ENCODE measurements at regions not wholly inside any gene's neighbourhood (a gene's known extent, or its start where the extent isn't known, plus 50 kb on each side); places are given as distances from the start of the nearest gene placed in this dataset.

DNA sequence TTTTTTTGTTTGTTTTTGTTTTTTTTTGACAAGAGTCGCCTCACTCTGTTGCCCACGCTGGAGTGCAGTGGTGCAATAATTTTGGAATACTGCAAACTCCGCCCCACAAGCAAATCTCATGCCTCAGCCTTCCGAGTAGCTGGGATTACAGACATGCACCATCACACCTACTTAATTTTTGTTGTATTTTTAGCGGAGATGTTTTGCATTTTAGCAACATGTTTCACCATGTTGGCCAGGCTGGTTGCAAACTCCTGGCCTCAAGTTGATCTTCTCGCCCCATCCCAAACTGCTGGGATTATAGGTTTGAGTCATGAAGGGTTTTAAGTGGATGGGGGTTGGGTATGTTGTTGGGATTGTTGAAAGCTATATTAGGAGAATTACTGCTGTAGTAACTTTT, 270.9 kb upstream of the LCORL start:
- H3K27ac ChIP-seq (ENCODE audit: low read length) = no peak overlapping the region
- no peaks in the 10 kb centered on the region for H3K9me3 ChIP-seq (ENCODE audit: control insufficient read depth, insufficient read depth, low read depth, low read length)
- DNase-seq (ENCODE audit: low read depth, low spot score) (no peak), ATAC-seq (no peak)
- intact Hi-C loops (cut with micrococcal nuclease; ENCODE audit: unreplicated experiment) = no loop called here
- H3K36me3 ChIP-seq (ENCODE audit: control insufficient read depth, insufficient read depth, low read length) = no peaks in the 10 kb centered on the region
- ChIA-PET CTCF (no interaction called here), POLR2A (no interaction called here)
- no peak for TF ChIP-seq POLR2AphosphoS5 (IDR thresholded peaks at IDR 0.05; ENCODE audit: low read depth, low read length)
- no peak for TF ChIP-seq TCF7L2 (IDR thresholded peaks at IDR 0.05; ENCODE audit: low read depth, low read length)
- TF ChIP-seq, protein P1, sequence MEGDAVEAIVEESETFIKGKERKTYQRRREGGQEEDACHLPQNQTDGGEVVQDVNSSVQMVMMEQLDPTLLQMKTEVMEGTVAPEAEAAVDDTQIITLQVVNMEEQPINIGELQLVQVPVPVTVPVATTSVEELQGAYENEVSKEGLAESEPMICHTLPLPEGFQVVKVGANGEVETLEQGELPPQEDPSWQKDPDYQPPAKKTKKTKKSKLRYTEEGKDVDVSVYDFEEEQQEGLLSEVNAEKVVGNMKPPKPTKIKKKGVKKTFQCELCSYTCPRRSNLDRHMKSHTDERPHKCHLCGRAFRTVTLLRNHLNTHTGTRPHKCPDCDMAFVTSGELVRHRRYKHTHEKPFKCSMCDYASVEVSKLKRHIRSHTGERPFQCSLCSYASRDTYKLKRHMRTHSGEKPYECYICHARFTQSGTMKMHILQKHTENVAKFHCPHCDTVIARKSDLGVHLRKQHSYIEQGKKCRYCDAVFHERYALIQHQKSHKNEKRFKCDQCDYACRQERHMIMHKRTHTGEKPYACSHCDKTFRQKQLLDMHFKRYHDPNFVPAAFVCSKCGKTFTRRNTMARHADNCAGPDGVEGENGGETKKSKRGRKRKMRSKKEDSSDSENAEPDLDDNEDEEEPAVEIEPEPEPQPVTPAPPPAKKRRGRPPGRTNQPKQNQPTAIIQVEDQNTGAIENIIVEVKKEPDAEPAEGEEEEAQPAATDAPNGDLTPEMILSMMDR (IDR thresholded peaks at IDR 0.05) = no peak
- TF ChIP-seq, protein P2, sequence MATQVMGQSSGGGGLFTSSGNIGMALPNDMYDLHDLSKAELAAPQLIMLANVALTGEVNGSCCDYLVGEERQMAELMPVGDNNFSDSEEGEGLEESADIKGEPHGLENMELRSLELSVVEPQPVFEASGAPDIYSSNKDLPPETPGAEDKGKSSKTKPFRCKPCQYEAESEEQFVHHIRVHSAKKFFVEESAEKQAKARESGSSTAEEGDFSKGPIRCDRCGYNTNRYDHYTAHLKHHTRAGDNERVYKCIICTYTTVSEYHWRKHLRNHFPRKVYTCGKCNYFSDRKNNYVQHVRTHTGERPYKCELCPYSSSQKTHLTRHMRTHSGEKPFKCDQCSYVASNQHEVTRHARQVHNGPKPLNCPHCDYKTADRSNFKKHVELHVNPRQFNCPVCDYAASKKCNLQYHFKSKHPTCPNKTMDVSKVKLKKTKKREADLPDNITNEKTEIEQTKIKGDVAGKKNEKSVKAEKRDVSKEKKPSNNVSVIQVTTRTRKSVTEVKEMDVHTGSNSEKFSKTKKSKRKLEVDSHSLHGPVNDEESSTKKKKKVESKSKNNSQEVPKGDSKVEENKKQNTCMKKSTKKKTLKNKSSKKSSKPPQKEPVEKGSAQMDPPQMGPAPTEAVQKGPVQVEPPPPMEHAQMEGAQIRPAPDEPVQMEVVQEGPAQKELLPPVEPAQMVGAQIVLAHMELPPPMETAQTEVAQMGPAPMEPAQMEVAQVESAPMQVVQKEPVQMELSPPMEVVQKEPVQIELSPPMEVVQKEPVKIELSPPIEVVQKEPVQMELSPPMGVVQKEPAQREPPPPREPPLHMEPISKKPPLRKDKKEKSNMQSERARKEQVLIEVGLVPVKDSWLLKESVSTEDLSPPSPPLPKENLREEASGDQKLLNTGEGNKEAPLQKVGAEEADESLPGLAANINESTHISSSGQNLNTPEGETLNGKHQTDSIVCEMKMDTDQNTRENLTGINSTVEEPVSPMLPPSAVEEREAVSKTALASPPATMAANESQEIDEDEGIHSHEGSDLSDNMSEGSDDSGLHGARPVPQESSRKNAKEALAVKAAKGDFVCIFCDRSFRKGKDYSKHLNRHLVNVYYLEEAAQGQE (IDR thresholded peaks at IDR 0.05; ENCODE audit: insufficient read depth in 1 of 2, low read depth in 2 of 2, low read length in 1 of 2) = no peak
- TF ChIP-seq SIN3A (IDR thresholded peaks at IDR 0.05; ENCODE audit: borderline replicate concordance, insufficient read depth, low read depth, low read length) = no peak
- no peak overlapping the region for H3K4me3 ChIP-seq (ENCODE audit: low read depth in 2 of 2, low read length in 2 of 2)
- no peaks in the 10 kb centered on the region for H3K27me3 ChIP-seq (ENCODE audit: control insufficient read depth, insufficient read depth, low read length)
- no TSS peak for BruUV-seq (replicated peaks)
- in situ Hi-C loops (cut with HindIII; ENCODE audit: low pct_unique_long_range_greater_than_20kb, low sequenced_read_pairs) = no loop called here
- H3K4me1 ChIP-seq (ENCODE audit: control insufficient read depth, insufficient read depth, low read length) = no peaks in the 10 kb centered on the region

DNA sequence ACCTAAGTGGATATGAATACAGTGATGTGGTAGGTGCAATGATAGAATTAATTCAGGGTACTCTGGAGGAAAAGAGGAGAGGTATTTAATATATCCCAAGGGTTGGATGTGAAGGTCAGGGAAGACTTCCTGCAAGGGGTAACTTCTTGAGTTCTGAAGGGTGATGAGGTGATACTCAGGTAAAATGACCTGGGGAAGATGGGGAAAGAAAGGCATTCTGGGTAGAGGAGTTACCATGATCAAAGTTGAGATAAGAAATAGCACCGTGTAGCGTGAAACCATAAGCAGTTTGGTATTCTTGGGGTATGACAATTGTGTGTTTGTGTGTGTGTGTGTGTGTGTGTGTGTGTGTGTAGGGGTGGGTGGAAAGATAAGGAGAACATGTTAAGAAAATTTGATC, 270.4 kb upstream of the LCORL start:
- Histone ChIP-seq H3K4me1 (ENCODE audit: control insufficient read depth, insufficient read depth, low read length) (no peaks in the 10 kb centered on the region), H3K27me3 (ENCODE audit: control insufficient read depth, insufficient read depth, low read length) (no peaks in the 10 kb centered on the region), H3K4me3 (ENCODE audit: low read depth in 2 of 2, low read length in 2 of 2) (no peak overlapping the region), H3K27ac (ENCODE audit: low read length) (no peak overlapping the region), H3K36me3 (ENCODE audit: control insufficient read depth, insufficient read depth, low read length) (no peaks in the 10 kb centered on the region), H3K9me3 (ENCODE audit: control insufficient read depth, insufficient read depth, low read depth, low read length) (no peaks in the 10 kb centered on the region)
- CTCF ChIA-PET = no interaction called here
- POLR2A ChIA-PET = no interaction called here
- ATAC-seq = no peak
- TF ChIP-seq, protein P1 (IDR thresholded peaks at IDR 0.05) = no peak
- TF ChIP-seq, protein P2 (IDR thresholded peaks at IDR 0.05; ENCODE audit: insufficient read depth in 1 of 2, low read depth in 2 of 2, low read length in 1 of 2) = no peak
- no peak for TF ChIP-seq SIN3A (IDR thresholded peaks at IDR 0.05; ENCODE audit: borderline replicate concordance, insufficient read depth, low read depth, low read length)
- TF ChIP-seq POLR2AphosphoS5 (IDR thresholded peaks at IDR 0.05; ENCODE audit: low read depth, low read length) = no peak
- TF ChIP-seq TCF7L2 (IDR thresholded peaks at IDR 0.05; ENCODE audit: low read depth, low read length) = no peak
- no peak for DNase-seq (ENCODE audit: low read depth, low spot score)
- in situ Hi-C loops (cut with HindIII; ENCODE audit: low pct_unique_long_range_greater_than_20kb, low sequenced_read_pairs) = no loop called here
- intact Hi-C loops (cut with micrococcal nuclease; ENCODE audit: unreplicated experiment) = no loop called here
- no TSS peak for BruUV-seq (replicated peaks)

Data from Panc1 (cell line).